ENCODE measurements at regions not wholly inside any gene's neighbourhood (a gene's known extent, or its start where the extent isn't known, plus 50 kb on each side); places are given as distances from the start of the nearest gene placed in this dataset.
"Not testable (repeated sequence)": the region's sequence is repeated elsewhere in the genome, so short reads cannot be mapped to it uniquely, and the experiment has no call there.

GRCh38 chr5:163878490-163878889 lies 373.1 kb downstream of the MAT2B start:
- DNase-seq (ENCODE audit: low read depth) = no peak

- no peak for DNase-seq (ENCODE audit: low read depth)
Observed at GRCh38 chr5:163880302-163880701, 374.9 kb downstream of the MAT2B start.

- DNase-seq (ENCODE audit: low read depth) = no peak
Observed at GRCh38 chr5:163885117-163885516, 379.7 kb downstream of the MAT2B start.

GRCh38 chr5:163887854-163888253 lies 382.4 kb downstream of the MAT2B start:
- DNase-seq (ENCODE audit: low read depth) = no peak

DNA sequence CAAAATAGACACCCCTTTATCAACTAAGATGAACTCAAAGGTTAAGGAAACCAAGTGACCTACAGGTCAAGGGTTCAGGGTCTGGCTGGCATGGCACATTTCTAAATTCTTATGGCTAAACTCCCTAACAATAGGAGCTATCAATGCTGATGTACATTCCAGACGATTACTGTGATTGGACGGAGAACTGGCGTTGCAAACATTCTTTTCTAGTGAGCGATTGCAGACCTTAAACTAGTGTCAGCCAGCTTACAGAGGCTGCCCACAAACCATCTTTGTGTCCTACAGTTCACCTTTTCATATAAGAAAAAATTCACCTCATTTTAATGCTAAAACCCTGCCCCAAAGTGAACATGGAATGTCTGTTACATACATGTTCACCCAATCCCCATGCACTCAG lies 382.9 kb downstream of the MAT2B start:
- DNase-seq (ENCODE audit: low read depth) = no peak

GRCh38 chr5:163889369-163889768 lies 383.9 kb downstream of the MAT2B start:
- no peak for DNase-seq (ENCODE audit: low read depth)

DNA sequence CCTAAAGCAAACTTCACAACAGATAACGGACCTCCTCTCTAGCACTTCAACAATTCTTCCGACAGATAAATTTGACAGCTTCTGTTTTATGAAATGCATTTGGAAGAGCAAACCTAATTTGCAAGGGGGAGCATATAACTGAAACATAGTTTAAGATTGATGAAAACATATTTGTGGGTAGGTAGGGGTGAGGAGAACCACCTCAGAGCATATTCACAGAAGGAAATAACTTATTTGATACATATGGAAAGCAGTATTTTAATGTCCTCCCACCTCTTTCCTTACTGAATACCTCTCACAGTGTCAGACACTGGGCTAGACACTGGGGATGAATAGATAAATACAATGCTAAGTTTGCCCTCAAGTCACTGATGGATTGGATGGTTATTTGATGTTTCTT lies 384.8 kb downstream of the MAT2B start:
- no peak for DNase-seq (ENCODE audit: low read depth)

- DNase-seq (ENCODE audit: low read depth) = no peak
Observed at GRCh38 chr5:163893281-163893680, 387.9 kb downstream of the MAT2B start.

DNA sequence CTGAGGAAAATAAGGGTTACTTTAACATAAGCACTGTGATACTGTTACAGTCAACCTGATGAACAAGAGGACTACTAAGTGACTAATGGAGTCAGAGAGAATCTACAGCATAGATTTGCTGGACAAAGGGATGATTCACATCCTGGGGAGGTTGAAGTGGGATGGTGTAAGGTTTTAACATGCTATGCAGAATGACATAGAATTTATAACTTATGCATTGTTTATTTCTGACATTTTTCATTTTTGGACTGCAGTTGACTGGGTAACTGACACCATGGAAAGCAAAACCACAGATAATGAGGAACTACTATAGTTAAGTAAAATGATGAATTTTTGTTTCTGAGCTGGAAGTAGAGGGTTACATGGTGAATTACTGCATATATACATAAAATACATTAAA lies 389.2 kb downstream of the MAT2B start:
- no peak for DNase-seq (ENCODE audit: low read depth)

GRCh38 chr5:163898873-163899272 lies 393.5 kb downstream of the MAT2B start:
- no peak for DNase-seq (ENCODE audit: low read depth)

GRCh38 chr5:163907783-163908182 lies 402.4 kb downstream of the MAT2B start:
- DNase-seq (ENCODE audit: low read depth) = not testable (repeated sequence)

DNA sequence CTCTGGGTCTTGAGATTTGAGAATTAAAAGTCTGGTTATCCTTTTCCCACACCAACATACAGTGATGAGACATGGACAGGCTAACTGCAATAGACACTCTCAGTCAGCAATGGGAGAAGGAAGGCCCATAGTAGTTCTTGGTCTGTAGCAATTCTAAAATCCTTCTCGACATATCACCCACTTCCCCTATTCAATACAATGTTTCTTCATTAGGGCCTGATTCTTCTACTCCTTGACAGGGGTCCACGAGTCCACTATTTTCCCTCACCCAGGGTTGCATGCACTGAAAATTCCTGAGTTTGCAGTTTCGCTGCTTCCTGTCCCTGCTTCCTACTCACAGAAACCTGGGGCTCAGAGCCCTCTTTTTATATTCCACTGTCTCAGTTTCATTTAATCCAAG lies 402.8 kb downstream of the MAT2B start:
- DNase-seq (ENCODE audit: low read depth) = no peak

GRCh38 chr5:163910226-163910625 lies 404.8 kb downstream of the MAT2B start:
- DNase-seq (ENCODE audit: low read depth) = no peak

DNA sequence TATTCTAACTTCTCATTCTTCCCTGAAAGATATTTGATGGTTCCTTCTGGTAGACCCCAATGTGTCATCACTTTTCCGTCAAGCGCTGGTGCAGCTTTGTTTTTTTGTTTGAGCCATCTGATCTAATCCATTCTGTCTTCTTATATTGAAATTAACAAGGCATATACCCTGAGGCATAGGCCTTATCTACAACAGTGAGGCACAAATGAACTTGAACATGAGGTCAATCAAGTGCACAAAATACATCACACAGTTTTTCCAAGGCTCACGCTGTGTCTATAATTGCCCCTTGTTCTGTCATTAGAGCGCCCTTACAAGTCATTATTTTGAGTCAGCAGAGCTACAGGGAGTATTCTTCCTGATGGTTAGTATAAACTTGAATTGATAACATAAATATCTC lies 406.6 kb downstream of the MAT2B start:
- no peak for DNase-seq (ENCODE audit: low read depth)

DNA sequence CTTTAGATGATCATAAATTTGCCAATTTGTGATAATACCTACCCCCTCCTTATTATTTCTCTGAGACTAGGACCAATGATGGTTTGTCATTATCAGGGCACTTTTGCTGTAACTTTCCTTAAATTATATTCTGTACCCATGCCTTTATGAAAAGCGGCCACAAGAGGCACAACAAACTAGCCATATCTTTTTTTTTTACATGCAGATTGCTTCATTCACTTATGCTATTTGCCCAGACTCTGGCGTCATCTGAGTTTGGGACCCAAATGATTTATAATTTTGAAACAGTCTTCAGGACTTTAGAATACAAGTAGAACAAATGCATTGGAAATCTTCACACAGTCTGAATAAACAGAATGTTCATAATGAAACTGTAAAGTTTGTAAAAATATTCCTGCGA lies 408.1 kb downstream of the MAT2B start:
- DNase-seq (ENCODE audit: low read depth) = no peak

DNA sequence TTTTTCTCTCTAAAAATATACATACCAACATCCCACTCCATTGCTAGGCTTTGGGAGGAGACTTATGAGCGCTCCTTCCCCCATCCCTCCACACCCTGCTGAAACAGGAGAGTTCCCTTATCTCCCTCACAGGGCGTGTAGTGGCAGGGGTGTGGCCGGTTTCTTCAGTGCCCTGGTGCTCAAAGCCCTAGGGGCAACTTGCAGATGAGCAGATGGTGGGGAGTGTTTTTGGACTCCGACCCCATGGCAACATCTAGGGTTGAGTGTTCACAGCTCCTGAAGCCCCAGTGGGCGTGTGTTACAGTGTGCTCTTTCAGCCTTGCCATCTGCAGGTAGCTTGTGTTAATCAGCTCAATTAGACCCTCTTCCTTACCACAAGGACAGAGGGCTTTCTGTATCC lies 409.5 kb downstream of the MAT2B start:
- DNase-seq (ENCODE audit: low read depth) = no peak

DNA sequence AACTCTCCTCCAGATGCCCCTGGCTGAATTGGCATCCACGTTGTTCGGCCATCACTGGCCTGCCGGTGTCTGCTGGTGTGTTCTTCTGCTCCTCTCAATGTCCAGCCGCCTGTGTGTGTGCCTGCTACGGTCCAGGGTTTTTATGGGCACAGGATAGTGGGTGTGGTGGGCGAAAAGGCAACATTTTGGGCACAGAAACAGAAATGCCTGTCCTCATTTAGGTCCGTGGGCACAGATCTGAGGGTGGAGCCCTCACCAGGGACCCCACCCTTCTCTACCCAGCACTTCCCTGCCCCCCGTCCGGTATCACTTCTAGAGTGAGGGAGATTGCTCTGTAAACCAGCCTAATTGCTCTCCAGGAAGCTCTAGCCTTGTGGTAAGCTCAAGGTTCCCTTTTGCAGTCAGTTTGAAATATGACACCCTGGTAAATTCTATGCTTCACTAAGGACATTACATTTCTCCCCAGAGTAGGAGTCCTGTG lies 410.1 kb downstream of the MAT2B start:
- no peak for DNase-seq (ENCODE audit: low read depth)

DNA sequence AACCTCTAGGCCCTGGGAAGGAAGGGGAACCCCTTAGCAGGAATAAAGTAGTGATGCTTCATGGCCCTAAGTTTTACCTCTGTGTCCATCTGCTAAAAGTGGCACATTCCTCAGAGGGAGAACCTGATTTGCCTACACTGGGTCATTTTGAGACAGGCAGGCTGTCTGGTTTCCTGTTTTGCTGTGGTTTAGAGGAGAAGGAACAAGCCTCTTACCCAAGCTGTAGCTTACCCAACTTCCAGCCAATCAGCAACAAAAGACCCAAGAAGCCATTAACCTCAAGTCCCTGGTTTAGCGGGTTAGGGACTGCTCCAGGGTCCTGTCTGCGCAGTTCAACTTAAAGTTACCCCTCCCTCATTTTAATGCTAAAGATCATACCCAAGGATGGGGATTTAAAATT lies 411.0 kb downstream of the MAT2B start:
- no peak for DNase-seq (ENCODE audit: low read depth)

GRCh38 chr5:163916861-163917260 lies 411.4 kb downstream of the MAT2B start:
- DNase-seq (ENCODE audit: low read depth) = no peak

DNA sequence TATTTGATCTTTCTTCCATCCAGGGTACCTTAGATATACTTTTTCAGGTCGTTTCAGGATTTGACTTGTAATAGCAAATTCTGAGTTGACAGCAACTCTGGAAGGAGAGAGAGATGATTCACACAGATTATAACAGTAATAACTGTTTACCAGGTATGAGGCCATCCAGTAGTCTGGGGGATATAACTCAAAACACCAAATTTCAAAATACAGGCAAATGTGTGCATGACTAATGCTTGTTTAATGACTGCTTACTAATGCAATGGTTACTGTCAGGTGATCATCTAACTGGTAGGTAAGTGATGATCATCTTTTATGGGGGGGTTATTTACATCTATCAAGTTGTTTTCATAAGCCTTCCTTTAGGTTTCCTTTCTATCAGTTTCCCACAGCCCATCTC lies 412.3 kb downstream of the MAT2B start:
- no peak for DNase-seq (ENCODE audit: low read depth)

- DNase-seq (ENCODE audit: low read depth) = not testable (repeated sequence)
Observed at GRCh38 chr5:163934990-163935389, 429.6 kb downstream of the MAT2B start.

DNA sequence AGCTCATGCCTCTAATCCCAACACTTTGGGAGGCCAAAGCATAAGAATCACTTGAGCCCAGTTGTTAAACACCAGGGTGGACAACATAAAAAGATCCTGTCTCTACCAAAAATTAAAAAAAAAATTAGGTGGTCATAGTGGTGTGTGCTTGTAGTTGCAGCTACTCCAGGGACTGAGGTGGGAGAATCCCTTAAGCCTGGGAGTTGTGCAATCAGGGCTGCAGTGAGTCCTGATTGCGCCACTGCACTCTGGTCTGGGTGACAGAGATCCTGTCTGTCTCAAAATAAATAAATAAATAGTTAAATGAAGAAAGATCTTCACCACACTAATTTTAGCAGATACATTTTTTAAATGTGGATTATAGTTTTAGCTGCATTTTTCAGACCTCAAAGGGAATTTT lies 433.2 kb downstream of the MAT2B start:
- no peak for DNase-seq (ENCODE audit: low read depth)

GRCh38 chr5:163941079-163941478 lies 435.7 kb downstream of the MAT2B start:
- DNase-seq (ENCODE audit: low read depth) = no peak

- DNase-seq (ENCODE audit: low read depth) = no peak
Observed at GRCh38 chr5:163943546-163943945, 438.1 kb downstream of the MAT2B start.

DNA sequence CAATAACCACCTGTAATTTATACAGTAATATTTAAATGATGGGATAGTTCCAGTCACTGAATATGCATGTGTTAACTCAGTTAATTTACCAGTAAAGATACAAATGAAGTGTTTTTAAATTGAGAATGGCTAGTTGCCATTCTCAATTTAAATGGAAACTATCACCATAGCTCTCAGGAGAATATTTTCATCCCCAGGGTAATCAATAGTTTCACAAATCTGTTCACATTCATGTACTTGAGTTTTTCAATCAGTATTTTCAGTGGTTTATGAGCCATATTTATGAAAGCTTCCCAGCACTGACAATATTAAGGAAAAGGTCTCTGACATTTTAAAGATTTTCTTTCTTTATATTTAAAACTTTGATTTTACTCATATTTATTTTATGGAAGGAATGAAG lies 439.3 kb downstream of the MAT2B start:
- DNase-seq (ENCODE audit: low read depth) = no peak
